ENCODE measurements at regions not wholly inside any gene's neighbourhood (a gene's known extent, or its start where the extent isn't known, plus 50 kb on each side); places are given as distances from the start of the nearest gene placed in this dataset.

DNA sequence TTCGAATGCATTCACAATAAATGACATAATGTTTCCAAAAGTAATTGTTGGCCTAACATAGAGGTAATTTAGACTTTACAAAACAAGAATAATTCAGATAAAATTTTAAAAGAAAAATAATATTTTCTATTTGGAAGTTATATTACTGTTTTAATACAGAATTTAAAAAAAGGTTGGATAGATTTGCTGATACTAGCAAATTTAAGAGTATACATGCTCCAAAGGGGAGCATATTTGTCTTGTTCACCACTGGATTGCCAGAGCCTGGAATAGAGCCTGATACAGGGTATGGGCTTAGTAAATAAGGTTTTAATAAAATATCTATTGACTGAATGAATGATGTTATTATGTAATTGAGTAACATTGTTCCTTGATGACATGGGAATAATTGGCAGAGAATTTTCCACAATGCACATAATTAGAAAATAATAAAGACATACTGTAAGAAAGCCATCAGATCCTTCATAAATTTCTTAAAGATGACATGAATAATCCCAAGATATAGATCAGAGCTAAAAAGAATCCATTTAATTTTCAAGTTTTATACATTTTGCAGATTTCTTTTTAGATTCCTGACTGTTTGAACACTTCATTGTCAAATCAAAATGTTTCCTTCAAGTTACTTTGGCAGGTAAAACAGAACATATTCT is 305.3 kb downstream of the SLC6A15 start:
- ChIA-PET CTCF (no interaction called here), POLR2A (no interaction called here)
- no peak for ATAC-seq
- no peaks in the 10 kb centered on the region for H3K27me3 Mint-ChIP-seq
- H3K27ac Mint-ChIP-seq, result no peak overlapping the region
- TF ChIP-seq, protein P1, sequence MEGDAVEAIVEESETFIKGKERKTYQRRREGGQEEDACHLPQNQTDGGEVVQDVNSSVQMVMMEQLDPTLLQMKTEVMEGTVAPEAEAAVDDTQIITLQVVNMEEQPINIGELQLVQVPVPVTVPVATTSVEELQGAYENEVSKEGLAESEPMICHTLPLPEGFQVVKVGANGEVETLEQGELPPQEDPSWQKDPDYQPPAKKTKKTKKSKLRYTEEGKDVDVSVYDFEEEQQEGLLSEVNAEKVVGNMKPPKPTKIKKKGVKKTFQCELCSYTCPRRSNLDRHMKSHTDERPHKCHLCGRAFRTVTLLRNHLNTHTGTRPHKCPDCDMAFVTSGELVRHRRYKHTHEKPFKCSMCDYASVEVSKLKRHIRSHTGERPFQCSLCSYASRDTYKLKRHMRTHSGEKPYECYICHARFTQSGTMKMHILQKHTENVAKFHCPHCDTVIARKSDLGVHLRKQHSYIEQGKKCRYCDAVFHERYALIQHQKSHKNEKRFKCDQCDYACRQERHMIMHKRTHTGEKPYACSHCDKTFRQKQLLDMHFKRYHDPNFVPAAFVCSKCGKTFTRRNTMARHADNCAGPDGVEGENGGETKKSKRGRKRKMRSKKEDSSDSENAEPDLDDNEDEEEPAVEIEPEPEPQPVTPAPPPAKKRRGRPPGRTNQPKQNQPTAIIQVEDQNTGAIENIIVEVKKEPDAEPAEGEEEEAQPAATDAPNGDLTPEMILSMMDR (IDR thresholded peaks at IDR 0.05), result no peak
- intact Hi-C loops (cut with micrococcal nuclease), result no loop called here
- H3K9me3 Mint-ChIP-seq, result peaks cover 4% of the 10 kb centered on the region
- H3K4me1 Mint-ChIP-seq (ENCODE audit: low read depth), result no peaks in the 10 kb centered on the region
- no peaks in the 10 kb centered on the region for H3K36me3 Mint-ChIP-seq (ENCODE audit: low read depth)
- no peak overlapping the region for H3K4me3 Mint-ChIP-seq
- DNase-seq, result no peak

DNA sequence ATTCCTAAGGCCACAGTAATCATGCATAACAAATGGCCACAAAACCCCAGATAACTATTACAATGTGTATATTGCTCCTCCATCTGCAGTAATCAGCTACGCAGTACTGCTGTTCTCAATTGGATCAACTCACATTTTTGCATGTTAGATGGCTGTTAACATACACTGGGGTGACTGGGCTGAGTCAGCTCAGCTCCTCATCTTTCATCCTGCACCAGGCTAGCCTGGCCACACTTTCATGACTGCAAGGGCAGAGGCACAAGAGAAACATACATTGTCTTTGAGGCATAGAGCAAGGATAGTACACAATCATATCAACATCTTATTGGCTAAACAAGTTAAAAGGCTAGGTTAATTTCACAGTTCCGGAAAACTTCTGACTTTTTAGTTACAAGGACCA is 306.6 kb downstream of the SLC6A15 start:
- DNase-seq, result no peak
- H3K4me1 Mint-ChIP-seq (ENCODE audit: low read depth), result no peaks in the 10 kb centered on the region
- TF ChIP-seq, protein P1 (IDR thresholded peaks at IDR 0.05), result no peak
- no peaks in the 10 kb centered on the region for H3K27me3 Mint-ChIP-seq
- no peaks in the 10 kb centered on the region for H3K9me3 Mint-ChIP-seq
- no peak overlapping the region for H3K4me3 Mint-ChIP-seq
- ATAC-seq, result no peak
- H3K27ac Mint-ChIP-seq, result no peak overlapping the region
- CTCF ChIA-PET, result no interaction called here
- intact Hi-C loops (cut with micrococcal nuclease), result no loop called here
- POLR2A ChIA-PET, result no interaction called here
- no peaks in the 10 kb centered on the region for H3K36me3 Mint-ChIP-seq (ENCODE audit: low read depth)

DNA sequence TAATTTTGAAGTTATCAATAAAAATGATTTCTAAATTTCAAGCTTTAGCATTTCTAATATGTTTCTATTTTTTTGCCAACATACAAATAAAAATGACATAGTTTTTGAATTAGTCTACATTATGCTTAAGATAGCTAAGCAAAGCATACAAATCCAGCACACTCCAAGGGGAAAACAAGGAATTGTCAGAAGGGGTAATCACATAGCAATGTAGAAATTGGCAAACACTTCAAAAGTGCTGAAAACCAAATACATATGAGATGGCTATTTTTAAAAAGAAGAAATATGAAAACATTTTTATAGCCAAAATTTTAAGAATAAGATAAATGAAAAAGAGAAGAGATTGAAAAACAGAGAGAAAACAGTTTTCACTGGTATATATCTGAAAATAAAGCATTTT is 308.0 kb downstream of the SLC6A15 start:
- no peak for ATAC-seq
- TF ChIP-seq, protein P1 (IDR thresholded peaks at IDR 0.05), result no peak
- Mint-ChIP-seq H3K27ac (no peak overlapping the region), H3K4me3 (no peak overlapping the region), H3K27me3 (no peaks in the 10 kb centered on the region), H3K4me1 (ENCODE audit: low read depth) (no peaks in the 10 kb centered on the region), H3K36me3 (ENCODE audit: low read depth) (no peaks in the 10 kb centered on the region), H3K9me3 (no peaks in the 10 kb centered on the region)
- no peak for DNase-seq
- CTCF ChIA-PET, result no interaction called here
- POLR2A ChIA-PET, result no interaction called here
- intact Hi-C loops (cut with micrococcal nuclease), result no loop called here

DNA sequence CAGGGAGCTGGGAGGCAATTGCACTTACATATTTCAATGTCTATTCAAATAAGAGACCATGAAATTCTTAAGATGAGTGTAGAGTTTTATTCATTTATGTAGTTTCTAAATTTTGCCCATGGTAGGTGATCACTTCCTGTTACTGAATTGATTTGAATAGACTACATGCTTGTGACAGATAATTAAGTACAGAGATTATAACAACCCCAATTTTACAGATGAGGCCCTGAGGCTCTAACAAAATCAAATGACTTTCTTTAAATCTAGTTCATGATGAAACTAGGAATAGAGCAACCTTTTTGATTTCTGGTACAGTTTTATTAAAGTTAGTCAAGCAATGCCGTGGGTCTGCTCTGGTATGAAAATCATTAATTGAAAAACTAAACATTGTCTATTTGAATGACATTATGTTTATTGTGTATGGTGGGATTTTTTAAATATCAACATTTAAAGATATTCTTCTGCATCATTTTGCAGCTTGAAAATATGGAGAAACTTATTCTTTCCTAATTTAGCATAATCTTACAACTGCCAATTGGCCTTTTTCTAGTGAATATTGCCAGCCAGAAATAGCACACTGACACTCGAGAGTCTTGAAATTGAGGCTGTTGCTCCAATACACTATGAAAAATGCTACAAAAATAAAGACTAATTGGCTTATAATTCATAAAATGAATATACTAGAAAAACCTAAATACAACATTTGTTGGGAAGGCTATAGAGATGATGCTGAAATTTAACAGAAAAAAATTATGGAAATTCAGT is 308.9 kb downstream of the SLC6A15 start:
- DNase-seq, result no peak
- Mint-ChIP-seq H3K4me3 (no peak overlapping the region), H3K36me3 (ENCODE audit: low read depth) (no peaks in the 10 kb centered on the region), H3K27me3 (no peaks in the 10 kb centered on the region), H3K27ac (no peak overlapping the region), H3K9me3 (no peaks in the 10 kb centered on the region), H3K4me1 (ENCODE audit: low read depth) (no peaks in the 10 kb centered on the region)
- intact Hi-C loops (cut with micrococcal nuclease), result no loop called here
- no peak for ATAC-seq
- ChIA-PET POLR2A (no interaction called here), CTCF (no interaction called here)
- TF ChIP-seq, protein P1 (IDR thresholded peaks at IDR 0.05), result no peak

DNA sequence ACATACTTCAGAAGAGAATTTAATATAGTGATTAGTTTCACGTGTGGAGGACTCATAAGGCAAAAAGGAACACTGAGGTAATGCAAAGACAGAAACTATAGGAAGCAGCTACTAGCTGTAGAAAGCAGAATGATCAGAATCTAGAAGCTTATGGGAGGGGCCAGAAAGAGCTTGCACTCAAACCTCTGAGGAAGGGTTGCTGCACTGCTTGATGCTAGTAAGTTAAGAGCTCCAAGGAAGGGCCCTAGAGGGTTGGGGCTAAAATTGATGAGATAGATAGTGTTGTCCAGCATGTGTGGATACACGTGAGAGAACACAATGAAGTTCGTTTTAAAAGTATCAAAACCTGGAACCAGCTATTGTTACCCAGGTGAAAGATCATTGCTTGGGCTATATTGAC is 311.1 kb downstream of the SLC6A15 start:
- ATAC-seq (no peak), DNase-seq (no peak)
- ChIA-PET CTCF (no interaction called here), POLR2A (no interaction called here)
- Mint-ChIP-seq H3K27ac (no peak overlapping the region), H3K4me3 (no peak overlapping the region), H3K9me3 (no peaks in the 10 kb centered on the region), H3K4me1 (ENCODE audit: low read depth) (no peaks in the 10 kb centered on the region), H3K36me3 (ENCODE audit: low read depth) (no peaks in the 10 kb centered on the region), H3K27me3 (no peaks in the 10 kb centered on the region)
- TF ChIP-seq, protein P1 (IDR thresholded peaks at IDR 0.05), result no peak
- intact Hi-C loops (cut with micrococcal nuclease), result no loop called here

All from activated CD8-positive, alpha-beta T cell treated with anti-CD3 and anti-CD28 coated beads for 36 hours (primary cell).